Astrocyte (in vitro differentiated cells and primary cell): ENCODE measurements at regions not wholly inside any gene's neighbourhood (a gene's known extent, or its start where the extent isn't known, plus 50 kb on each side); places are given as distances from the start of the nearest gene placed in this dataset.
A peak's percentile ranks its signal among the peaks of the same experiment; 100 is the strongest.

Source experiments
- DNase-seq: peaks from one replicate; pipeline ENCODE4 v3.0.0-alpha.2; 2010; ENCODE audit warnings: low read depth
- FAIRE-seq: peaks from 2 replicates; lab custom pipeline; 2011; peaks lifted over from hg19 to GRCh38; lab: Jason Lieb, UNC
- H2AFZ ChIP-seq: 2 replicates; pipeline ENCODE4 v1.6.0; 2012; ENCODE audit warnings: low read depth, low read length, inconsistent platforms
- H3K27ac ChIP-seq: 2 replicates; pipeline ENCODE4 v1.5.1; 2011; ENCODE audit warnings: low read depth, low read length, inconsistent platforms
- H3K27me3 ChIP-seq: 2 replicates; pipeline ENCODE4 v1.6.0; 2011; ENCODE audit warnings: low read length, inconsistent platforms; ENCODE audit not compliant: insufficient read depth
- H3K36me3 ChIP-seq: 2 replicates; pipeline ENCODE4 v1.5.1; 2011; ENCODE audit warnings: low read length, inconsistent platforms; ENCODE audit not compliant: insufficient read depth
- H3K4me1 ChIP-seq: 2 replicates; pipeline ENCODE4 v1.5.1; 2011; ENCODE audit warnings: low read length, inconsistent platforms; ENCODE audit not compliant: insufficient read depth
- H3K4me2 ChIP-seq: 2 replicates; pipeline ENCODE4 v1.6.0; 2012; ENCODE audit warnings: low read length, inconsistent platforms
- H3K4me3 ChIP-seq: 2 replicates; pipeline ENCODE4 v1.5.1; 2011; ENCODE audit warnings: low read depth, mild to moderate bottlenecking, low read length, inconsistent platforms; ENCODE audit not compliant: insufficient read depth
- H3K79me2 ChIP-seq: 2 replicates; pipeline ENCODE4 v1.6.0; 2012; ENCODE audit warnings: mild to moderate bottlenecking, low read length, inconsistent platforms; ENCODE audit not compliant: insufficient read depth
- H3K9ac ChIP-seq: 2 replicates; pipeline ENCODE4 v1.6.0; 2012; ENCODE audit warnings: mild to moderate bottlenecking, low read length, inconsistent platforms
- H3K9me3 ChIP-seq: 2 replicates; pipeline ENCODE4 v1.5.1; 2012; ENCODE audit warnings: low read depth, mild to moderate bottlenecking, low read length, inconsistent platforms; ENCODE audit not compliant: insufficient read depth
- H4K20me1 ChIP-seq: 2 replicates; pipeline ENCODE4 v1.6.0; 2012; ENCODE audit warnings: low read length, inconsistent platforms; ENCODE audit not compliant: insufficient read depth
- H3K27ac Mint-ChIP-seq: one replicate; pipeline ENCODE4 v1.8.0; 2021; ENCODE audit warnings: mild to moderate bottlenecking, mixed read lengths; ENCODE audit not compliant: unreplicated experiment
- H3K27me3 Mint-ChIP-seq: one replicate; pipeline ENCODE4 v1.8.0; 2021; ENCODE audit warnings: low read depth, mixed read lengths; ENCODE audit not compliant: unreplicated experiment
- H3K36me3 Mint-ChIP-seq: one replicate; pipeline ENCODE4 v1.8.0; 2021; ENCODE audit warnings: low read depth, mixed read lengths; ENCODE audit not compliant: unreplicated experiment
- H3K4me1 Mint-ChIP-seq: one replicate; pipeline ENCODE4 v1.8.0; 2021; ENCODE audit warnings: low read depth, mixed read lengths; ENCODE audit not compliant: unreplicated experiment
- H3K4me3 Mint-ChIP-seq: one replicate; pipeline ENCODE4 v1.8.0; 2021; ENCODE audit warnings: mild to moderate bottlenecking, moderate library complexity, mixed read lengths; ENCODE audit not compliant: unreplicated experiment
- H3K9me3 Mint-ChIP-seq: one replicate; pipeline ENCODE4 v1.8.0; 2021; ENCODE audit warnings: mild to moderate bottlenecking, mixed read lengths; ENCODE audit not compliant: unreplicated experiment
- EZH2 ChIP-seq: IDR thresholded peaks from 2 replicates; pipeline ENCODE4 v1.6.1; 2012; ENCODE audit warnings: mild to moderate bottlenecking, low read length, inconsistent platforms; ENCODE audit not compliant: insufficient read depth
- TF ChIP-seq, protein P1 (sequence below): IDR thresholded peaks from 2 replicates; pipeline ENCODE4 v1.5.1; 2011; ENCODE audit warnings: low read depth, mild to moderate bottlenecking, inconsistent platforms, low read length, moderate library complexity; ENCODE audit not compliant: insufficient read depth

- no peak overlapping the region for H3K4me3 Mint-ChIP-seq
- no peaks in the 10 kb centered on the region for H3K36me3 Mint-ChIP-seq
- Histone ChIP-seq H3K9me3 (no peaks in the 10 kb centered on the region), H3K4me3 (no peak overlapping the region), H2AFZ (peak overlapping the region; percentile 69), H3K9ac (no peak overlapping the region), H3K4me2 (peak overlapping the region; percentile 42), H4K20me1 (no peaks in the 10 kb centered on the region), H3K4me1 (peaks cover 6% of the 10 kb centered on the region), H3K36me3 (no peaks in the 10 kb centered on the region), H3K79me2 (no peaks in the 10 kb centered on the region), H3K27ac (no peak overlapping the region), H3K27me3 (no peaks in the 10 kb centered on the region)
- H3K27ac Mint-ChIP-seq: no peak overlapping the region
- FAIRE-seq (peak; percentile 29), DNase-seq (no peak)
- H3K9me3 Mint-ChIP-seq: no peaks in the 10 kb centered on the region
- TF ChIP-seq EZH2: no peak
- TF ChIP-seq, protein P1, sequence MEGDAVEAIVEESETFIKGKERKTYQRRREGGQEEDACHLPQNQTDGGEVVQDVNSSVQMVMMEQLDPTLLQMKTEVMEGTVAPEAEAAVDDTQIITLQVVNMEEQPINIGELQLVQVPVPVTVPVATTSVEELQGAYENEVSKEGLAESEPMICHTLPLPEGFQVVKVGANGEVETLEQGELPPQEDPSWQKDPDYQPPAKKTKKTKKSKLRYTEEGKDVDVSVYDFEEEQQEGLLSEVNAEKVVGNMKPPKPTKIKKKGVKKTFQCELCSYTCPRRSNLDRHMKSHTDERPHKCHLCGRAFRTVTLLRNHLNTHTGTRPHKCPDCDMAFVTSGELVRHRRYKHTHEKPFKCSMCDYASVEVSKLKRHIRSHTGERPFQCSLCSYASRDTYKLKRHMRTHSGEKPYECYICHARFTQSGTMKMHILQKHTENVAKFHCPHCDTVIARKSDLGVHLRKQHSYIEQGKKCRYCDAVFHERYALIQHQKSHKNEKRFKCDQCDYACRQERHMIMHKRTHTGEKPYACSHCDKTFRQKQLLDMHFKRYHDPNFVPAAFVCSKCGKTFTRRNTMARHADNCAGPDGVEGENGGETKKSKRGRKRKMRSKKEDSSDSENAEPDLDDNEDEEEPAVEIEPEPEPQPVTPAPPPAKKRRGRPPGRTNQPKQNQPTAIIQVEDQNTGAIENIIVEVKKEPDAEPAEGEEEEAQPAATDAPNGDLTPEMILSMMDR: peak; percentile 67
- peaks cover 14% of the 10 kb centered on the region for H3K4me1 Mint-ChIP-seq
- H3K27me3 Mint-ChIP-seq: no peaks in the 10 kb centered on the region
Observed at GRCh38 chr5:92909602-92909962, 671.4 kb downstream of the NR2F1-AS1 start.

DNA sequence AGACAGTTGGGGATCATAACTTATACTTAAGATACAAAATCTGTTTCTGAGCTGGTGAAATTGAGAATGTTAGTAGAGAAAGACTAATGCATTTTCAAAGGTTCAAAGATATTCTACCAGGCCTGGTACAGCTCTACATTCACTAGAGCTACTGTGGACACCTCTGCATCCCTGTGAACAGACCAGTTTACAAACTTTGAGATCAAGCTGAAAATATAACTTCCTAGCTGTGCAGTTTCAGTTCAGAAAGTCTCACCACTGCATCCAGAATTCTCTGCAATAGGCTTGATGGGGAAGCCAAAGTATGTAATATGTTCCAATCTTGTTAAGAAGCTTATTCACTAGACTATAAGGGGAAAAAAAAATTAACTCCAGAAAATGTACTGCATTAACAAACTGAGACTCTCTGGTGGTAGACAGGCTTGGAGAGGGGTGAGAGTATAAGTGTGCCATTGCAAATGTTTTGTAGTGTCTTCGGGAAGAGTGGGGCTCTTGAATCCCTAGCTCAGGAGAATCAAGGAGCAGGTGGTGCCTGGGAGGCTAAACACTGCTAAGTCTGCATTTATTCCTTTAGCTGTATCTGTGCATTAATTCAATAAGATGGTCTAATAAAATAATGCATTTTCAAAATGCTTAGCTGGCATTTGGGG lies 671.9 kb downstream of the NR2F1-AS1 start:
- Histone ChIP-seq H3K9me3 (no peaks in the 10 kb centered on the region), H3K27me3 (no peaks in the 10 kb centered on the region), H4K20me1 (no peaks in the 10 kb centered on the region), H3K4me1 (peaks cover 6% of the 10 kb centered on the region), H3K4me3 (no peak overlapping the region), H3K9ac (no peak overlapping the region), H3K27ac (no peak overlapping the region), H3K4me2 (no peak overlapping the region), H3K79me2 (no peaks in the 10 kb centered on the region), H3K36me3 (no peaks in the 10 kb centered on the region), H2AFZ (no peak overlapping the region)
- DNase-seq (no peak), FAIRE-seq (no peak)
- no peak for TF ChIP-seq EZH2
- TF ChIP-seq, protein P1: no peak
- Mint-ChIP-seq H3K27ac (no peak overlapping the region), H3K36me3 (no peaks in the 10 kb centered on the region), H3K4me1 (peaks cover 14% of the 10 kb centered on the region), H3K27me3 (no peaks in the 10 kb centered on the region), H3K9me3 (no peaks in the 10 kb centered on the region), H3K4me3 (no peak overlapping the region)

- Histone ChIP-seq H3K4me3 (no peak overlapping the region), H3K9me3 (no peaks in the 10 kb centered on the region), H3K27ac (no peak overlapping the region), H2AFZ (no peak overlapping the region), H3K4me1 (peaks cover 6% of the 10 kb centered on the region), H3K27me3 (no peaks in the 10 kb centered on the region), H3K36me3 (no peaks in the 10 kb centered on the region), H3K79me2 (no peaks in the 10 kb centered on the region), H3K9ac (no peak overlapping the region), H4K20me1 (no peaks in the 10 kb centered on the region), H3K4me2 (peak overlapping the region; percentile 41)
- peaks cover 14% of the 10 kb centered on the region for H3K4me1 Mint-ChIP-seq
- H3K9me3 Mint-ChIP-seq: no peaks in the 10 kb centered on the region
- H3K27ac Mint-ChIP-seq: no peak overlapping the region
- H3K4me3 Mint-ChIP-seq: no peak overlapping the region
- FAIRE-seq (no peak), DNase-seq (peak; percentile 74)
- H3K36me3 Mint-ChIP-seq: no peaks in the 10 kb centered on the region
- TF ChIP-seq, protein P1: no peak
- no peak for TF ChIP-seq EZH2
- no peaks in the 10 kb centered on the region for H3K27me3 Mint-ChIP-seq
Observed at GRCh38 chr5:92907938-92908606, 672.9 kb downstream of the NR2F1-AS1 start.
